ENCODE measurements at regions not wholly inside any gene's neighbourhood (a gene's known extent, or its start where the extent isn't known, plus 50 kb on each side); places are given as distances from the start of the nearest gene placed in this dataset.

DNA sequence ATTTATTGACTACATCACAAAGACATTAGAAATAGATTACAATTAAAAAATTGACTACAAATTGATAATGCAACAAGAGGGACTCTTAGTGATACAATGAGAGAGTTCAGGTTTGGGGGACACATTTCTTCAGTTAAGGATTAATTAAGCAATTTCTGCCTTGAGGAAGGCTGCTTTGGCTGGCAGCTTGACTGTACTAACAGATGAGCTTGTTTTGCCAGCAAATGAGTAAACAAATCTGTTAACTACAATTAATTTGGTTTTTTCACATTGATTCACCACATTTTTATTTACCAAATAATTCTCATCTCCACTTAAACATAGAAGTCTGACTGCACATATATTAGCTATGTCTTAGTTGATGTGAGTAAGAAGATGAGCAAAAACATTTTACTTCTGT lies 183.6 kb upstream of the ZNF385D start (continued):
- TF ChIP-seq, protein P1, sequence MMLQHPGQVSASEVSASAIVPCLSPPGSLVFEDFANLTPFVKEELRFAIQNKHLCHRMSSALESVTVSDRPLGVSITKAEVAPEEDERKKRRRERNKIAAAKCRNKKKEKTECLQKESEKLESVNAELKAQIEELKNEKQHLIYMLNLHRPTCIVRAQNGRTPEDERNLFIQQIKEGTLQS (IDR thresholded peaks at IDR 0.05): no peak
- TF ChIP-seq, protein P1 (CRISPR knock-in tag; conservative IDR thresholded peaks at IDR 0.05): no peak
- TF ChIP-seq CEBPB (tag; IDR thresholded peaks at IDR 0.05) (no peak), PML (IDR thresholded peaks at IDR 0.05; ENCODE audit: low read length) (no peak), NEUROD1 (IDR thresholded peaks at IDR 0.05; ENCODE audit: borderline replicate concordance, low read depth, low read length, partially characterized antibody) (no peak), ZNF561 (CRISPR knock-in tag; conservative IDR thresholded peaks at IDR 0.05) (no peak), FOXM1 (IDR thresholded peaks at IDR 0.05; ENCODE audit: low read depth) (no peak), FOXM1 (CRISPR knock-in tag; IDR thresholded peaks at IDR 0.05; ENCODE audit: low read depth) (no peak)
- TF ChIP-seq, protein P2, sequence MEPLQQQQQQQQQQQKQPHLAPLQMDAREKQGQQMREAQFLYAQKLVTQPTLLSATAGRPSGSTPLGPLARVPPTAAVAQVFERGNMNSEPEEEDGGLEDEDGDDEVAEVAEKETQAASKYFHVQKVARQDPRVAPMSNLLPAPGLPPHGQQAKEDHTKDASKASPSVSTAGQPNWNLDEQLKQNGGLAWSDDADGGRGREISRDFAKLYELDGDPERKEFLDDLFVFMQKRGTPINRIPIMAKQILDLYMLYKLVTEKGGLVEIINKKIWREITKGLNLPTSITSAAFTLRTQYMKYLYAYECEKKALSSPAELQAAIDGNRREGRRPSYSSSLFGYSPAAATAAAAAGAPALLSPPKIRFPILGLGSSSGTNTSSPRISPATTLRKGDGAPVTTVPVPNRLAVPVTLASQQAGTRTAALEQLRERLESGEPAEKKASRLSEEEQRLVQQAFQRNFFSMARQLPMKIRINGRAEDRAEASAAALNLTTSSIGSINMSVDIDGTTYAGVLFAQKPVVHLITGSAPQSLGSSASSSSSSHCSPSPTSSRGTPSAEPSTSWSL (CRISPR knock-in tag; IDR thresholded peaks at IDR 0.05; ENCODE audit: borderline replicate concordance): no peak

DNA sequence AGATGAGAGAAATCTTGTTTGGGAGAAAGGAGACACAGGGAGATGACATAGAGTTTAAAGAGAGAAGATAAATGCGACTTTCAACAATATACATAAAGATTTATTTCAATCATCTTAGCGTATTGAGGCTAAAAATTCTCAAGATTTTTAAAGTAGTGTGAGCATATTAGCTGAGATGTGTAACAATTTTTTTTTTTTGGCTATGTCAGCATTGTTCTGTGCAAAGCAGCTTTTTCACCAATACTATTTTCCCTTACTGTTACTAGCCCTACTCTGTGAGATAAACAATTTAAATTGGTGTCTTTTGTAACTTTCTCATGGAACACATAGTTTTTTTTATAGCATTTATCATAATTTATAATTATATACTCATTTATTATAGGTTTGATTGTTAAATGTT lies 185.2 kb upstream of the ZNF385D start:
- POLR2A ChIA-PET: no interaction called here
- no peaks in the 10 kb centered on the region for H3K4me1 ChIP-seq (replicated peaks in 1 of 2; ENCODE audit: control insufficient read depth in 2 of 2, insufficient read depth in 2 of 2, low read length in 2 of 2)
- no peaks in the 10 kb centered on the region for H4K20me1 ChIP-seq (replicated peaks; ENCODE audit: control insufficient read depth, insufficient read depth, low read length)
- no peak for ATAC-seq
- H3K4me3 ChIP-seq: no peak overlapping the region
- CTCF ChIA-PET (ENCODE audit: low intra/inter-chr PET ratio): no interaction called here
- 0% methylated on average over 2 of the region's 2 CpGs for WGBS (ENCODE audit: insufficient coverage, low coverage, missing lambda C conversion rate)
- FAIRE-seq: no peak
- H3K9me3 ChIP-seq (replicated peaks; ENCODE audit: control insufficient read depth, insufficient read depth, low read depth, low read length): 0 out of 2 replicates have a peak, but pooled peaks cover 1% of the 10 kb centered on the region
- H3K27me3 ChIP-seq (ENCODE audit: control insufficient read depth in 2 of 2, insufficient read depth in 2 of 2, low read length in 2 of 2): no peaks in the 10 kb centered on the region
- no peak overlapping the region for H2AFZ ChIP-seq (ENCODE audit: low read depth, low read length)
- in situ Hi-C loops (cut with MboI) (no loop called here), intact Hi-C loops (cut with micrococcal nuclease) (no loop called here)
- no peaks in the 10 kb centered on the region for H3K79me2 ChIP-seq (ENCODE audit: control insufficient read depth, insufficient read depth, low read length)
- no peak for TF ChIP-seq ZKSCAN3 (CRISPR knock-in tag; IDR thresholded peaks at IDR 0.05)
- TF ChIP-seq C11orf30 (IDR thresholded peaks at IDR 0.05; ENCODE audit: low read depth): 0 out of 2 replicates have a peak, but pooled peaks have one; percentile 12
- TF ChIP-seq, protein P3, sequence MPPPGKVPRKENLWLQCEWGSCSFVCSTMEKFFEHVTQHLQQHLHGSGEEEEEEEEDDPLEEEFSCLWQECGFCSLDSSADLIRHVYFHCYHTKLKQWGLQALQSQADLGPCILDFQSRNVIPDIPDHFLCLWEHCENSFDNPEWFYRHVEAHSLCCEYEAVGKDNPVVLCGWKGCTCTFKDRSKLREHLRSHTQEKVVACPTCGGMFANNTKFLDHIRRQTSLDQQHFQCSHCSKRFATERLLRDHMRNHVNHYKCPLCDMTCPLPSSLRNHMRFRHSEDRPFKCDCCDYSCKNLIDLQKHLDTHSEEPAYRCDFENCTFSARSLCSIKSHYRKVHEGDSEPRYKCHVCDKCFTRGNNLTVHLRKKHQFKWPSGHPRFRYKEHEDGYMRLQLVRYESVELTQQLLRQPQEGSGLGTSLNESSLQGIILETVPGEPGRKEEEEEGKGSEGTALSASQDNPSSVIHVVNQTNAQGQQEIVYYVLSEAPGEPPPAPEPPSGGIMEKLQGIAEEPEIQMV (tag; conservative IDR thresholded peaks at IDR 0.05; ENCODE audit: low read depth): no peak
- peak; percentile 47 for TF ChIP-seq ZNF316 (IDR thresholded peaks at IDR 0.05)
- TF ChIP-seq ZNF124 (CRISPR knock-in tag; IDR thresholded peaks at IDR 0.05): no peak
- TF ChIP-seq NR2C2 (CRISPR knock-in tag; IDR thresholded peaks at IDR 0.05): no peak
- no peak for TF ChIP-seq NR2C2 (tag; IDR thresholded peaks at IDR 0.05)
- no peaks in the 10 kb centered on the region for H3K9me1 ChIP-seq (ENCODE audit: control insufficient read depth, insufficient read depth, low read length)
- no peaks in the 10 kb centered on the region for H3K36me3 ChIP-seq (ENCODE audit: control insufficient read depth, insufficient read depth, low read length)
- DNase-seq (ENCODE audit: extremely low read depth in 1 of 4, low spot score in 3 of 4): no peak
- no peak overlapping the region for H3K4me2 ChIP-seq (ENCODE audit: insufficient read depth, low read length)
- H3K27ac ChIP-seq (ENCODE audit: extremely low read depth, low read depth, low read length): no peak overlapping the region
- no peak overlapping the region for H3K9ac ChIP-seq (ENCODE audit: insufficient read depth in 1 of 2, low read depth in 2 of 2, low read length in 2 of 2)
- no TSS peak for BruUV-seq (replicated peaks)
